ENCODE measurements at regions not wholly inside any gene's neighbourhood (a gene's known extent, or its start where the extent isn't known, plus 50 kb on each side); places are given as distances from the start of the nearest gene placed in this dataset.

DNA sequence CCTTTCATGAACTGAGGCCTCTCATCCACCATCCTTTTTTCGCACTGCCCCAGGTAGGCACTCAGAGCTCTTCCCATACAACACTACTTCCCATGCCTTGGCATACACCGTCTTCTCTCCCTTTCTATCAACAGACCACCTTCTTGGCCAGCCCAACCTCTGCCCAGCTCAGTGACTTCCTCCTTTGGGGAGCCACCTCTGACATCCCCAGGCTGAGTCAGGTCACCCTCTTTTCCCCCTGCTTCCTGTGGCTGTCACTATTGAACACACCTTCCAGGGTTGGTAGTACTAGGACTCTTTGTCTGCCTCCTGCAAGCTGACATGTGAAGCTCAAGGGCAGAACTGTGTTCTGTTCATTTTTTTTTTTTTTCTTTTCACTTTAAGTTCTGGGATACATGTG is 283.2 kb downstream of the SETD4 start:
- TF ChIP-seq TCF4 (CRISPR knock-in tag; IDR thresholded peaks at IDR 0.05; ENCODE audit: borderline replicate concordance) (no peak), ISL1 (CRISPR knock-in tag; IDR thresholded peaks at IDR 0.05) (no peak)
- TF ChIP-seq, protein P1, sequence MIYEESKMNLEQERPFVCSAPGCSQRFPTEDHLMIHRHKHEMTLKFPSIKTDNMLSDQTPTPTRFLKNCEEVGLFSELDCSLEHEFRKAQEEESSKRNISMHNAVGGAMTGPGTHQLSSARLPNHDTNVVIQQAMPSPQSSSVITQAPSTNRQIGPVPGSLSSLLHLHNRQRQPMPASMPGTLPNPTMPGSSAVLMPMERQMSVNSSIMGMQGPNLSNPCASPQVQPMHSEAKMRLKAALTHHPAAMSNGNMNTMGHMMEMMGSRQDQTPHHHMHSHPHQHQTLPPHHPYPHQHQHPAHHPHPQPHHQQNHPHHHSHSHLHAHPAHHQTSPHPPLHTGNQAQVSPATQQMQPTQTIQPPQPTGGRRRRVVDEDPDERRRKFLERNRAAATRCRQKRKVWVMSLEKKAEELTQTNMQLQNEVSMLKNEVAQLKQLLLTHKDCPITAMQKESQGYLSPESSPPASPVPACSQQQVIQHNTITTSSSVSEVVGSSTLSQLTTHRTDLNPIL (CRISPR knock-in tag; IDR thresholded peaks at IDR 0.05; ENCODE audit: low read depth), result no peak

DNA sequence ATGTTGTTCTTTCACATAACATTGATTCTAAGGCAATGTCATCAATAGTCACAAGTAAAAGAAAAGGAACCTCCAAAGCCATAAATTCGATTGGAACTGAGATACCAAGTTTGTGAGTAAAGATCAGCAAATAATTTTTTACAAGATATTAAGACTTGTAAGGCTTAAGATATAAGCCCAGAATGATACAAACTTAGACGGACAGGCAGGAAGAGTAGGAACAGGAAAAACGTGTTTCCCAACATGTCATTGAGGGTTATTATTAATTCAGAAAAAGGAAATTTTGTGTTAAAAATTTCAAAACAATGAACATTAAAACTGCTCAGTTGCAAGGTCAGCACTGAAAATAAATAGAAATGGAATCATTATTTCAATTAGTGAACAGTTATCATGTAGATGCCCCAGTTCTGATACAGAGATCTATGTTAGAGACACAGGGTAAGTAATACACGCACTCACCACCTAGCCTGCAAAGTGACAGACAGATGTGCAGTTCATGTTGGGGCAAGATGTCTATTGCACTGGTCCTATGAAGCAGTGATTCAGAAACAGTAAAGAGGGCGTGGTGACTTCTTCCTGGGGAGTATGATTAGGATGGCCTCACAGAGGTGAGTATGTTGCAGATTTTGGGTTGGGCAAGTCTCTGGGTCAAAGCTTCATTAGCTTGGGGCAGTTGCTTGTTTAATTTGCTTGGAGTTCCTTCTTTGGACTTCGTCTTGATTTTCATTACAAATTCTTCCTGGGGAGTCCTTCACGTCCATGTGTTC is 284.4 kb downstream of the SETD4 start:
- no peak for ATAC-seq
- no peak for TF ChIP-seq TCF4 (CRISPR knock-in tag; IDR thresholded peaks at IDR 0.05; ENCODE audit: borderline replicate concordance)
- no peak for TF ChIP-seq CSDC2 (CRISPR knock-in tag; IDR thresholded peaks at IDR 0.05)
- TF ChIP-seq ESRRG (CRISPR knock-in tag; IDR thresholded peaks at IDR 0.05), result no peak
- TF ChIP-seq BACH2 (CRISPR knock-in tag; IDR thresholded peaks at IDR 0.05; ENCODE audit: borderline replicate concordance), result no peak
- TF ChIP-seq, protein P2, sequence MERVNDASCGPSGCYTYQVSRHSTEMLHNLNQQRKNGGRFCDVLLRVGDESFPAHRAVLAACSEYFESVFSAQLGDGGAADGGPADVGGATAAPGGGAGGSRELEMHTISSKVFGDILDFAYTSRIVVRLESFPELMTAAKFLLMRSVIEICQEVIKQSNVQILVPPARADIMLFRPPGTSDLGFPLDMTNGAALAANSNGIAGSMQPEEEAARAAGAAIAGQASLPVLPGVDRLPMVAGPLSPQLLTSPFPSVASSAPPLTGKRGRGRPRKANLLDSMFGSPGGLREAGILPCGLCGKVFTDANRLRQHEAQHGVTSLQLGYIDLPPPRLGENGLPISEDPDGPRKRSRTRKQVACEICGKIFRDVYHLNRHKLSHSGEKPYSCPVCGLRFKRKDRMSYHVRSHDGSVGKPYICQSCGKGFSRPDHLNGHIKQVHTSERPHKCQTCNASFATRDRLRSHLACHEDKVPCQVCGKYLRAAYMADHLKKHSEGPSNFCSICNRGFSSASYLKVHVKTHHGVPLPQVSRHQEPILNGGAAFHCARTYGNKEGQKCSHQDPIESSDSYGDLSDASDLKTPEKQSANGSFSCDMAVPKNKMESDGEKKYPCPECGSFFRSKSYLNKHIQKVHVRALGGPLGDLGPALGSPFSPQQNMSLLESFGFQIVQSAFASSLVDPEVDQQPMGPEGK (CRISPR knock-in tag; IDR thresholded peaks at IDR 0.05; ENCODE audit: borderline replicate concordance), result no peak
- TF ChIP-seq PPARA (CRISPR knock-in tag; IDR thresholded peaks at IDR 0.05; ENCODE audit: borderline replicate concordance), result no peak
- no peak for TF ChIP-seq ZC3H10 (CRISPR knock-in tag; IDR thresholded peaks at IDR 0.05)

More for the DNA sequence above, 283.2 kb downstream of the SETD4 start:
- no peak for ATAC-seq

DNA sequence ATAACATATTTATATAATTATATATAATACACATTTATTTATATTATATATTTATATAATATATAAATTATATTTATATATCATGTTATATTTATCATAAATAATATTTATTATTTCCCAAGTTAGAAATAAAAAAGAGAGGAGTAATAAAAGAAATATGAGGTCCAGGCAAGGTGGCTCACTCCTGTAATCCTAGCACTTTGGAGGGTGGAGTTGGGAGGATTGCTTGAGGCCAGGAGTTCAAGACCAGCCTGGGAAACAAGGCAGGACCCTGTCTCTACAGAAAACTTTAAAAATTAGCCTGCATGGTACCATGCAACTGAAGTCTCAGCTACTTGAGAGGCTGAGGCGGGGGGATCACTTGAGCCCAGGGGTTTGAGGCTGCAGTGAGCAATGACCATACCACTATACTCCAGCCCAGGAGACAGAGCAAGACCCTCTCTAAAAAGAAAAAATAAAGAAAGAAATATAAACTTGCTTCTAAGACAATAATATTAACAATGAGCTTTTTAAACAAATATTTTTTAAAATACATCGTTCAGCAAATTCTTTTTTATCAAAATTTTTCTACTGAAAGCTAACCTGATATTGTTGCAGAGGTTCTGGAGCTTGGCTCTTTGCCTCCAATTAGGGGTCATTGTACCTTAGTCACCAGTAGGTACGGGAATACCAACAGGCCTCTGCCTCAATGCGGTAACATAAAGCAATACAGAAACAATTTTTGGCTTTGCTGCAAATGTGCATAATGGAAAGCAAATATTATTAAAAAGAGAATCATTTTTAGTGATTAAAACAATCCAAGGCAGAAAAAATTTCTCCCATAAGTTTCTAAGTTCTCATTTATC is 290.0 kb downstream of the SETD4 start:
- ATAC-seq, result no peak
- TF ChIP-seq, protein P3, sequence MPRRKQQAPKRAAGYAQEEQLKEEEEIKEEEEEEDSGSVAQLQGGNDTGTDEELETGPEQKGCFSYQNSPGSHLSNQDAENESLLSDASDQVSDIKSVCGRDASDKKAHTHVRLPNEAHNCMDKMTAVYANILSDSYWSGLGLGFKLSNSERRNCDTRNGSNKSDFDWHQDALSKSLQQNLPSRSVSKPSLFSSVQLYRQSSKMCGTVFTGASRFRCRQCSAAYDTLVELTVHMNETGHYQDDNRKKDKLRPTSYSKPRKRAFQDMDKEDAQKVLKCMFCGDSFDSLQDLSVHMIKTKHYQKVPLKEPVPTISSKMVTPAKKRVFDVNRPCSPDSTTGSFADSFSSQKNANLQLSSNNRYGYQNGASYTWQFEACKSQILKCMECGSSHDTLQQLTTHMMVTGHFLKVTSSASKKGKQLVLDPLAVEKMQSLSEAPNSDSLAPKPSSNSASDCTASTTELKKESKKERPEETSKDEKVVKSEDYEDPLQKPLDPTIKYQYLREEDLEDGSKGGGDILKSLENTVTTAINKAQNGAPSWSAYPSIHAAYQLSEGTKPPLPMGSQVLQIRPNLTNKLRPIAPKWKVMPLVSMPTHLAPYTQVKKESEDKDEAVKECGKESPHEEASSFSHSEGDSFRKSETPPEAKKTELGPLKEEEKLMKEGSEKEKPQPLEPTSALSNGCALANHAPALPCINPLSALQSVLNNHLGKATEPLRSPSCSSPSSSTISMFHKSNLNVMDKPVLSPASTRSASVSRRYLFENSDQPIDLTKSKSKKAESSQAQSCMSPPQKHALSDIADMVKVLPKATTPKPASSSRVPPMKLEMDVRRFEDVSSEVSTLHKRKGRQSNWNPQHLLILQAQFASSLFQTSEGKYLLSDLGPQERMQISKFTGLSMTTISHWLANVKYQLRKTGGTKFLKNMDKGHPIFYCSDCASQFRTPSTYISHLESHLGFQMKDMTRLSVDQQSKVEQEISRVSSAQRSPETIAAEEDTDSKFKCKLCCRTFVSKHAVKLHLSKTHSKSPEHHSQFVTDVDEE (CRISPR knock-in tag; IDR thresholded peaks at IDR 0.05), result no peak
- TF ChIP-seq ESRRG (CRISPR knock-in tag; IDR thresholded peaks at IDR 0.05) (no peak), ZFP3 (CRISPR knock-in tag; IDR thresholded peaks at IDR 0.05) (no peak), ZNF70 (CRISPR knock-in tag; IDR thresholded peaks at IDR 0.05) (no peak), TCF4 (CRISPR knock-in tag; IDR thresholded peaks at IDR 0.05; ENCODE audit: borderline replicate concordance) (no peak), ZC3H10 (CRISPR knock-in tag; IDR thresholded peaks at IDR 0.05) (no peak), ZNF8 (CRISPR knock-in tag; IDR thresholded peaks at IDR 0.05) (no peak), CSDC2 (CRISPR knock-in tag; IDR thresholded peaks at IDR 0.05) (no peak)

DNA sequence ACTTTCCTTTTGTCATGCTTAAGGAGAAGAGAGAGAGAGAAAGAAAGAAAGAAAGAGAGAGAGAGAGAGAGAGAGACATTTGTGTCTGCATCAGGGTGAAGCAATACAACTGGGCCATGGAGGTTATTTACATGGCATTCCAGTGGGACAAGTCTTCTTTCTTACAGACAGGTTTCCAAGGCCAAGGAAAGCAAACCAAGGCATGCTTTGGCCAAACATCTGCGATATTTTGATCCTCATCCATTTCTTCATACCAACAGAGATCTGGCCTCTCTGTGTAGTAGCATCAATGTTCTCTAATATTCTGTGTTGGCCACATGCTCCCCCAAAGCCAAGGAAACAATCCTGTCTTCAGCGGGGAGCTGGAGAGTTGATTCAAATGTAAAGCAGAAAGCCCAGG is 292.1 kb downstream of the SETD4 start:
- no peak for ATAC-seq
- TF ChIP-seq CSDC2 (CRISPR knock-in tag; IDR thresholded peaks at IDR 0.05), result no peak
- TF ChIP-seq, protein P1 (CRISPR knock-in tag; IDR thresholded peaks at IDR 0.05; ENCODE audit: low read depth), result no peak
- TF ChIP-seq, protein P3 (CRISPR knock-in tag; IDR thresholded peaks at IDR 0.05), result no peak
- no peak for TF ChIP-seq TOX (CRISPR knock-in tag; IDR thresholded peaks at IDR 0.05; ENCODE audit: borderline replicate concordance)
- no peak for TF ChIP-seq PPARA (CRISPR knock-in tag; IDR thresholded peaks at IDR 0.05; ENCODE audit: borderline replicate concordance)
- TF ChIP-seq ESRRG (CRISPR knock-in tag; IDR thresholded peaks at IDR 0.05), result no peak
- TF ChIP-seq ZNF70 (CRISPR knock-in tag; IDR thresholded peaks at IDR 0.05), result no peak
- TF ChIP-seq, protein P4, sequence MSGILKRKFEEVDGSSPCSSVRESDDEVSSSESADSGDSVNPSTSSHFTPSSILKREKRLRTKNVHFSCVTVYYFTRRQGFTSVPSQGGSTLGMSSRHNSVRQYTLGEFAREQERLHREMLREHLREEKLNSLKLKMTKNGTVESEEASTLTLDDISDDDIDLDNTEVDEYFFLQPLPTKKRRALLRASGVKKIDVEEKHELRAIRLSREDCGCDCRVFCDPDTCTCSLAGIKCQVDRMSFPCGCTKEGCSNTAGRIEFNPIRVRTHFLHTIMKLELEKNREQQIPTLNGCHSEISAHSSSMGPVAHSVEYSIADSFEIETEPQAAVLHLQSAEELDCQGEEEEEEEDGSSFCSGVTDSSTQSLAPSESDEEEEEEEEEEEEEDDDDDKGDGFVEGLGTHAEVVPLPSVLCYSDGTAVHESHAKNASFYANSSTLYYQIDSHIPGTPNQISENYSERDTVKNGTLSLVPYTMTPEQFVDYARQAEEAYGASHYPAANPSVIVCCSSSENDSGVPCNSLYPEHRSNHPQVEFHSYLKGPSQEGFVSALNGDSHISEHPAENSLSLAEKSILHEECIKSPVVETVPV (CRISPR knock-in tag; IDR thresholded peaks at IDR 0.05), result no peak
- TF ChIP-seq ISL1 (CRISPR knock-in tag; IDR thresholded peaks at IDR 0.05), result no peak
- no peak for TF ChIP-seq ZNF8 (CRISPR knock-in tag; IDR thresholded peaks at IDR 0.05)
- no peak for TF ChIP-seq SNAI2 (CRISPR knock-in tag; IDR thresholded peaks at IDR 0.05)

All from SK-N-SH treated with all-trans-retinoic acid at 6 μM for 48 hours (cell line).